H9 (cell line): ENCODE measurements at regions not wholly inside any gene's neighbourhood (a gene's known extent, or its start where the extent isn't known, plus 50 kb on each side); places are given as distances from the start of the nearest gene placed in this dataset.

Experiments
- DNase-seq: peaks from one replicate; pipeline ENCODE4 v3.0.0-alpha.2; 2017
- H2AFZ ChIP-seq: one replicate; pipeline ENCODE4 v1.6.1; 2013; ENCODE audit warnings: mild to moderate bottlenecking, low read length, control low read depth, moderate library complexity
- H2AK5ac ChIP-seq: 2 replicates; pipeline ENCODE4 v1.6.1; 2013; ENCODE audit warnings: low read length, control low read depth, mixed read lengths; ENCODE audit not compliant: insufficient read length
- H2BK120ac ChIP-seq: one replicate; pipeline ENCODE4 v1.6.1; 2013; ENCODE audit warnings: low read depth, mild to moderate bottlenecking, low read length, control low read depth, inconsistent platforms; ENCODE audit not compliant: poor library complexity, severe bottlenecking
- H2BK12ac ChIP-seq: 2 replicates; pipeline ENCODE4 v1.6.1; 2013; ENCODE audit warnings: low read length, control low read depth, mixed read lengths, low read depth; ENCODE audit not compliant: insufficient read length
- H2BK15ac ChIP-seq: 2 replicates; pipeline ENCODE4 v1.6.1; 2013; ENCODE audit warnings: low read depth, low read length, control low read depth
- H2BK20ac ChIP-seq: one replicate; pipeline ENCODE4 v1.6.1; 2013; ENCODE audit warnings: low read depth, mild to moderate bottlenecking, low read length, control low read depth, inconsistent platforms; ENCODE audit not compliant: poor library complexity, severe bottlenecking
- H2BK5ac ChIP-seq: 2 replicates; pipeline ENCODE4 v1.6.1; 2013; ENCODE audit warnings: low read length, control low read depth, mixed read lengths; ENCODE audit not compliant: insufficient read length
- H3K14ac ChIP-seq: 2 replicates; pipeline ENCODE4 v1.6.1; 2013; ENCODE audit warnings: low read length, control low read depth; ENCODE audit not compliant: insufficient read depth
- H3K18ac ChIP-seq: 2 replicates; pipeline ENCODE4 v1.6.1; 2013; ENCODE audit warnings: low read depth, mild to moderate bottlenecking, mixed read lengths, low read length, control low read depth; ENCODE audit not compliant: insufficient read length
- H3K23ac ChIP-seq: 2 replicates; pipeline ENCODE4 v1.6.1; 2013; ENCODE audit warnings: low read length, control low read depth, mixed read lengths, low read depth; ENCODE audit not compliant: insufficient read length
- H3K23me2 ChIP-seq: 2 replicates; pipeline ENCODE4 v1.6.1; 2013; ENCODE audit warnings: low read depth, mild to moderate bottlenecking, mixed read lengths, low read length, control low read depth; ENCODE audit not compliant: insufficient read length, poor library complexity, severe bottlenecking
- H3K27ac ChIP-seq: 2 replicates; pipeline ENCODE4 v1.5.1; 2013; ENCODE audit warnings: low read length, control low read depth, mixed read lengths, low read depth; ENCODE audit not compliant: insufficient read length
- H3K27me3 ChIP-seq: 2 replicates; pipeline ENCODE4 v1.6.1; 2013; ENCODE audit warnings: low read length, control low read depth, inconsistent platforms; ENCODE audit not compliant: insufficient read depth
- H3K4ac ChIP-seq: 2 replicates; pipeline ENCODE4 v1.6.1; 2013; ENCODE audit warnings: low read depth, mild to moderate bottlenecking, control low read depth, inconsistent platforms, low read length, moderate library complexity
- H3K4me1 ChIP-seq: 2 replicates; pipeline ENCODE4 v1.6.1; 2013; ENCODE audit warnings: low read length, control low read depth, inconsistent platforms; ENCODE audit not compliant: insufficient read depth
- H3K4me2 ChIP-seq: 2 replicates; pipeline ENCODE4 v1.6.1; 2013; ENCODE audit warnings: low read length, control low read depth, mixed read lengths; ENCODE audit not compliant: insufficient read length, insufficient read depth
- H3K56ac ChIP-seq: 2 replicates; pipeline ENCODE4 v1.6.1; 2013; ENCODE audit warnings: low read depth, mild to moderate bottlenecking, mixed read lengths, low read length, control low read depth; ENCODE audit not compliant: insufficient read length
- H3K79me1 ChIP-seq: 2 replicates; pipeline ENCODE4 v1.6.1; 2013; ENCODE audit warnings: low read depth, mild to moderate bottlenecking, moderate library complexity, low read length, control low read depth, inconsistent platforms; ENCODE audit not compliant: insufficient read depth, poor library complexity, severe bottlenecking
- H3K79me2 ChIP-seq: 2 replicates; pipeline ENCODE4 v1.6.1; 2013; ENCODE audit warnings: low read length, control low read depth, inconsistent platforms; ENCODE audit not compliant: insufficient read depth
- H3K9ac ChIP-seq: 2 replicates; pipeline ENCODE4 v1.6.1; 2013; ENCODE audit warnings: low read length, control low read depth, mixed read lengths; ENCODE audit not compliant: insufficient read length; ENCODE audit errors: extremely low read depth
- H3K9me3 ChIP-seq: one replicate; pipeline ENCODE4 v1.6.1; 2013; ENCODE audit warnings: low read depth, low read length, inconsistent platforms; ENCODE audit not compliant: control insufficient read depth
- H3T11ph ChIP-seq: one replicate; pipeline ENCODE4 v1.6.1; 2013; ENCODE audit warnings: mild to moderate bottlenecking, low read length, control low read depth, inconsistent platforms
- H4K20me1 ChIP-seq: one replicate; pipeline ENCODE4 v1.6.1; 2013; ENCODE audit not compliant: control insufficient read depth, insufficient read length, insufficient read depth
- H4K5ac ChIP-seq: 2 replicates; pipeline ENCODE4 v1.6.1; 2013; ENCODE audit warnings: low read depth, mild to moderate bottlenecking, mixed read lengths, low read length, control low read depth; ENCODE audit not compliant: insufficient read length
- H4K8ac ChIP-seq: replicated peaks from 2 replicates; pipeline ENCODE4 v1.6.1; 2013; ENCODE audit warnings: low read length, control low read depth, mixed read lengths, low read depth; ENCODE audit not compliant: insufficient read length
- H4K91ac ChIP-seq: 2 replicates; pipeline ENCODE4 v1.6.1; 2013; ENCODE audit warnings: low read depth, mild to moderate bottlenecking, moderate library complexity, mixed read lengths, low read length, control low read depth; ENCODE audit not compliant: insufficient read length
- H3K27ac Mint-ChIP-seq, 3 experiments: 2 replicates in 2 of 3; 3 replicates in 1 of 3; pipeline ENCODE4 v1.8.0; 2020 to 2021; ENCODE audit warnings: mixed read lengths in 3 of 3, mild to moderate bottlenecking in 1 of 3, moderate library complexity in 1 of 3
- H3K27me3 Mint-ChIP-seq: 2 replicates; pipeline ENCODE4 v1.8.0; 2021; ENCODE audit warnings: low read depth, mild to moderate bottlenecking, moderate library complexity, mixed read lengths
- H3K36me3 Mint-ChIP-seq, 3 experiments: 2 replicates in 2 of 3; 3 replicates in 1 of 3; pipeline ENCODE4 v1.8.0; 2020 to 2021; ENCODE audit warnings: low read depth in 3 of 3, mixed read lengths in 3 of 3; ENCODE audit not compliant: insufficient read depth in 1 of 3
- H3K4me1 Mint-ChIP-seq, 2 experiments: 2 replicates each; pipeline ENCODE4 v1.8.0; 2020; ENCODE audit warnings: mixed read lengths in 2 of 2
- H3K4me3 Mint-ChIP-seq, 2 experiments: 2 replicates in 1 of 2; 3 replicates in 1 of 2; pipeline ENCODE4 v1.8.0; 2020 to 2021; ENCODE audit warnings: mild to moderate bottlenecking in 2 of 2, mixed read lengths in 2 of 2, moderate library complexity in 1 of 2
- H3K9me3 Mint-ChIP-seq, 2 experiments: 2 replicates in 1 of 2; 3 replicates in 1 of 2; pipeline ENCODE4 v1.8.0; 2020; ENCODE audit warnings: mild to moderate bottlenecking in 2 of 2, mixed read lengths in 2 of 2, moderate library complexity in 1 of 2
- CTCF ChIP-seq: fragments of 200-600 bp; sonication (generic); conservative IDR thresholded peaks from 3 replicates; pipeline ENCODE4 v1.8.0; 2021; ENCODE audit warnings: antibody characterized with exemption, mild to moderate bottlenecking

GRCh38 chrX:122439831-122440230, 744.2 kb upstream of the GRIA3 start:
- no peak overlapping the region for H4K91ac ChIP-seq
- H3K23me2 ChIP-seq = no peaks in the 10 kb centered on the region
- no peak overlapping the region for H3K27ac ChIP-seq
- no peak overlapping the region for H2AFZ ChIP-seq
- H3K23ac ChIP-seq = no peak overlapping the region
- DNase-seq = no peak
- H3K4ac ChIP-seq = no peak overlapping the region
- no peak overlapping the region for H3K56ac ChIP-seq
- no peak overlapping the region for H2BK20ac ChIP-seq
- H3K27me3 ChIP-seq = no peaks in the 10 kb centered on the region
- H4K8ac ChIP-seq = no peak overlapping the region
- TF ChIP-seq CTCF = no peak
- no peak overlapping the region for H3T11ph ChIP-seq
- H3K9me3 ChIP-seq = peaks cover 27% of the 10 kb centered on the region
- H3K4me1 ChIP-seq = no peaks in the 10 kb centered on the region
- no peaks in the 10 kb centered on the region for H3K79me1 ChIP-seq
- H2BK5ac ChIP-seq = no peak overlapping the region
- H4K5ac ChIP-seq = no peak overlapping the region
- H4K20me1 ChIP-seq = no peaks in the 10 kb centered on the region
- H3K4me2 ChIP-seq = no peak overlapping the region
- H3K27ac Mint-ChIP-seq = no peak overlapping the region
- no peak overlapping the region for H3K14ac ChIP-seq
- no peak overlapping the region for H3K4me3 Mint-ChIP-seq
- H2BK15ac ChIP-seq = no peak overlapping the region
- no peaks in the 10 kb centered on the region for H3K79me2 ChIP-seq
- H2BK12ac ChIP-seq = no peak overlapping the region
- peaks cover 3 to 4% (median 3%) of the 10 kb centered on the region in 3 experiments; a peak in 2 of 7 replicates for H3K36me3 Mint-ChIP-seq
- no peaks in the 10 kb centered on the region for H3K4me1 Mint-ChIP-seq
- H3K27me3 Mint-ChIP-seq = no peaks in the 10 kb centered on the region; the same call in 1 of the 2 replicates
- no peak overlapping the region for H3K9ac ChIP-seq
- no peak overlapping the region for H2AK5ac ChIP-seq
- H3K18ac ChIP-seq = no peak overlapping the region
- peaks cover 11 to 74% of the 10 kb centered on the region in 2 experiments for H3K9me3 Mint-ChIP-seq
- H2BK120ac ChIP-seq = no peak overlapping the region
